Neuronal stem cell (in vitro differentiated cells): ENCODE measurements at regions not wholly inside any gene's neighbourhood (a gene's known extent, or its start where the extent isn't known, plus 50 kb on each side); places are given as distances from the start of the nearest gene placed in this dataset.

ENCODE experiments used
- DNase-seq: peaks from one replicate; pipeline ENCODE4 v3.0.0-alpha.2; 2013; ENCODE audit warnings: low spot score
- H2AFZ ChIP-seq: one replicate; pipeline ENCODE4 v1.6.1; 2013; ENCODE audit warnings: mild to moderate bottlenecking, low read length, inconsistent platforms
- H2AK5ac ChIP-seq: 2 replicates; pipeline ENCODE4 v1.6.1; 2013; ENCODE audit warnings: low read depth, mild to moderate bottlenecking, inconsistent platforms, low read length, moderate library complexity, mixed read lengths
- H2BK120ac ChIP-seq: 2 replicates; pipeline ENCODE4 v1.6.1; 2013; ENCODE audit warnings: low read depth, mild to moderate bottlenecking, inconsistent platforms, low read length, moderate library complexity, mixed read lengths
- H2BK12ac ChIP-seq: one replicate; pipeline ENCODE4 v1.6.1; 2013; ENCODE audit warnings: low read length, inconsistent platforms
- H2BK15ac ChIP-seq: 2 replicates; pipeline ENCODE4 v1.6.1; 2013; ENCODE audit warnings: mild to moderate bottlenecking, low read length, inconsistent platforms, mixed read lengths
- H2BK5ac ChIP-seq: one replicate; pipeline ENCODE4 v1.6.1; 2013; ENCODE audit warnings: inconsistent platforms, mild to moderate bottlenecking, low read length, moderate library complexity
- H3K14ac ChIP-seq: one replicate; pipeline ENCODE4 v1.6.1; 2013; ENCODE audit warnings: low read length, inconsistent platforms
- H3K18ac ChIP-seq: 2 replicates; pipeline ENCODE4 v1.6.1; 2013; ENCODE audit warnings: low read length, inconsistent platforms
- H3K23ac ChIP-seq: 2 replicates; pipeline ENCODE4 v1.6.1; 2013; ENCODE audit warnings: low read depth, mild to moderate bottlenecking, mixed read lengths, low read length, inconsistent platforms; ENCODE audit not compliant: poor library complexity
- H3K27ac ChIP-seq: replicated peaks from 3 replicates; pipeline ENCODE4 v1.5.1; 2013; ENCODE audit warnings: low read length, inconsistent platforms
- H3K27me3 ChIP-seq, 3 experiments: 2 replicates each; pipeline ENCODE4 v1.6.1; 2013; ENCODE audit warnings: low read length in 3 of 3, mild to moderate bottlenecking in 2 of 3, inconsistent platforms in 1 of 3, low read depth in 1 of 3, mixed read lengths in 1 of 3, moderate library complexity in 1 of 3; ENCODE audit not compliant: control insufficient read depth in 3 of 3, insufficient read depth in 3 of 3
- H3K36me3 ChIP-seq, 2 donors: replicated peaks in 1 of 2; 2 replicates each; pipeline ENCODE4 v1.6.1; 2013; ENCODE audit warnings: low read length in 2 of 2; ENCODE audit not compliant: control insufficient read depth in 2 of 2, insufficient read depth in 2 of 2
- H3K4ac ChIP-seq: 2 replicates; pipeline ENCODE4 v1.6.1; 2013; ENCODE audit warnings: inconsistent platforms, mild to moderate bottlenecking, low read length, moderate library complexity
- H3K4me1 ChIP-seq, 2 donors: 1 replicate in 1 of 2; 2 replicates in 1 of 2; pipeline ENCODE4 v1.6.1; 2013; ENCODE audit warnings: low read length in 2 of 2, low read depth in 1 of 2; ENCODE audit not compliant: control insufficient read depth in 2 of 2, insufficient read depth in 1 of 2
- H3K4me2 ChIP-seq: one replicate; pipeline ENCODE4 v1.6.1; 2013; ENCODE audit warnings: mild to moderate bottlenecking, low read length, inconsistent platforms; ENCODE audit not compliant: insufficient read depth, poor library complexity, severe bottlenecking
- H3K4me3 ChIP-seq, 2 donors: 2 replicates each; pipeline ENCODE4 v1.5.1; 2013; ENCODE audit warnings: low read length in 2 of 2, mild to moderate bottlenecking in 2 of 2, inconsistent platforms in 1 of 2, moderate library complexity in 1 of 2
- H3K79me1 ChIP-seq: one replicate; pipeline ENCODE4 v1.6.1; 2013; ENCODE audit warnings: low read depth, mild to moderate bottlenecking, inconsistent platforms, low read length, moderate library complexity
- H3K9ac ChIP-seq: one replicate; pipeline ENCODE4 v1.6.1; 2013; ENCODE audit warnings: mild to moderate bottlenecking, low read depth, low read length, inconsistent platforms; ENCODE audit not compliant: poor library complexity
- H3K9me3 ChIP-seq, 2 donors: replicated peaks in 1 of 2; 2 replicates each; pipeline versions ENCODE3 to v1.6.1; 2013; ENCODE audit warnings: low read length in 2 of 2, mild to moderate bottlenecking in 2 of 2, inconsistent platforms in 1 of 2, low read depth in 1 of 2, mixed read lengths in 1 of 2, moderate library complexity in 1 of 2; ENCODE audit not compliant: control insufficient read depth in 2 of 2, insufficient read depth in 1 of 2
- H4K8ac ChIP-seq: one replicate; pipeline ENCODE4 v1.6.1; 2013; ENCODE audit warnings: low read depth, mild to moderate bottlenecking, inconsistent platforms, low read length, moderate library complexity
- H4K91ac ChIP-seq: one replicate; pipeline ENCODE4 v1.6.1; 2013; ENCODE audit warnings: low read length, low read depth, mild to moderate bottlenecking, inconsistent platforms; ENCODE audit not compliant: poor library complexity
- WGBS, 2 donors: extraction: QIAGEN DNeasy Blood & Tissue Kit; methylation state at CpG; one replicate each; pipeline ENCODE4 v1.1.7; 2013; ENCODE audit warnings: missing lambda C conversion rate in 2 of 2, mixed read lengths in 1 of 2; ENCODE audit not compliant: insufficient read length in 2 of 2, insufficient replicate concordance in 1 of 2; ENCODE audit errors: extremely low coverage in 2 of 2; 5-methylcytosine and 5-hydroxymethylcytosine counted together

DNA sequence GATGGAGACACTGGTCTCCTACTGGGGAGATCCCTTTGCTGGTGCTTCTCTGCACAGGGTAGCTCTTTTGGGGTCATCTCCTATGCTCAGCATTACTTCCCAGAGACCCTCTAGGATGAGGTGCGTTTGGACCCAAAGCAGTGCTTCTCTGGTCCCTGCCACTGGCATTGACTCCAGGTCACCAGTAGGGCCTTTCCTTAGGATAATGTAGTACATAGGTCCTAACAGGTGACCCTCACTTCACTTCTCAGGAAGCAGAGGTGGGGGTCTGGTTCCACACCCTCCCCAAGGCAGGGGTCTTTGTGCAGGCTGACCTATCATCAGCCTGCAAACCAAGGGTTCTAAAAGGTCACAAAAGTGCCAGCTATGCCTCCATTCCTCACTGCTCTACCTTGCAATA, 145.8 kb upstream of the HS6ST1 start:
- WGBS, 2 donors, result no CpG with 5 or more reads among the region's 1 CpG
- Histone ChIP-seq H2BK15ac (no peak overlapping the region), H3K4me3 (no peak overlapping the region), H3K4me2 (no peak overlapping the region), H3K27me3 (no peaks in the 10 kb centered on the region), H2BK5ac (no peak overlapping the region), H3K18ac (no peak overlapping the region), H3K79me1 (no peaks in the 10 kb centered on the region), H2AK5ac (no peak overlapping the region), H3K23ac (no peak overlapping the region), H3K4ac (no peak overlapping the region), H4K8ac (no peak overlapping the region), H4K91ac (no peak overlapping the region), H3K14ac (no peak overlapping the region), H3K4me1 (no peaks in the 10 kb centered on the region), H3K9me3 (peaks cover 11 to 24% of the 10 kb centered on the region in 2 donors), H3K9ac (no peak overlapping the region), H2AFZ (no peak overlapping the region), H2BK120ac (no peak overlapping the region), H3K27ac (no peak overlapping the region), H3K36me3 (no peaks in the 10 kb centered on the region), H2BK12ac (no peak overlapping the region)
- no peak for DNase-seq

DNA sequence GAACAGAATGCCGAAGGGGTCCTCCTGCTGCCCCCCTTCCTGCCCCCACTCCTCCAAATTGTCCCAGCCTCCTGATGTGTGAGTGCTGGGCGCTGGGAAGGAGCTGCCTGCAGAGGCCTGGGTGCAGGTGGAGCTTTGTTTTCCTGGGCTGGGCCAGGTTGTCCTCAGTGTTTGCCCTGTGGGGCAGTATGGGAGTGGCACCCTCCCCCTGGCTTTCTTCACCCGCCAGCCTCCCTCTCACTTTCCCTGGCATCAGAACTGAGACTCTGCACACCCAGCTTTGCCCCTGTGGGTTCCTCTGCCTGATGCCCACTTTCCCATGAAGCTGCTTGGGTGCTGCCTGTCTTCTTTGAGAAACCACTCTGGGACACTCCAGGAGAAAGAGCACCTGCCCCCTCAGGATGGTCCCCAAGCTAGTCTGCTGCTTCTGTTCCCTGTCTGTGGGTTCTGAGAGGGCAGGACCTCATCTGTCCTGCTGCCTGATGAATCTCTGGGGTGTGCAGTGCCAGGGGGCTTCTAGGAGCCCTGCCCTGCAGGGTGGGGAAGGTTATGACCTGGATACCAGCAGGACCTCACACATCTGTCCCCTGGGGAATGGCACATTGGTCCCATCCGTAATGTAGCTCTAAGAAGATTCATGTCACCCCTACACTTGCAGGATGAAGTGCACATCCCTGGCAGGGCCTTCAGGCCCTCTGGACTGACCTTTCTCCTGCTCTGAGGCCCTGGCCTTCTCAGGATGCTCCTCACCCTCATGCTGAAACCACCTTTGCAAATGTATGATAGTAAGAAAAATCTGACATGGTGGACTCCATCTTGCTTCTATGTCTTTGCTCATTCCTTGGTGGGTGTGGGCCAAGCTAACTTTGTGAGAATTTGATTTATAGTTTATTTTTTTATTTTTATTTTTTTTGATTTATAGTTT, 146.8 kb upstream of the HS6ST1 start:
- no peak for DNase-seq
- peak overlapping the region; percentile 29 for H3K18ac ChIP-seq
- H3K14ac ChIP-seq, result no peak overlapping the region
- H3K9ac ChIP-seq, result no peak overlapping the region
- WGBS, 2 donors, result no CpG with 5 or more reads among the region's 4 CpGs
- no peak overlapping the region for H3K27ac ChIP-seq
- H2BK12ac ChIP-seq, result no peak overlapping the region
- H3K36me3 ChIP-seq, result no peaks in the 10 kb centered on the region
- H2AK5ac ChIP-seq, result no peak overlapping the region
- no peak overlapping the region for H3K4me3 ChIP-seq
- H2BK5ac ChIP-seq, result no peak overlapping the region
- no peak overlapping the region for H3K23ac ChIP-seq
- no peaks in the 10 kb centered on the region for H3K4me1 ChIP-seq
- peaks cover 21 to 34% of the 10 kb centered on the region in 2 donors for H3K9me3 ChIP-seq
- no peaks in the 10 kb centered on the region for H3K79me1 ChIP-seq
- H3K27me3 ChIP-seq, result no peaks in the 10 kb centered on the region
- no peak overlapping the region for H2BK120ac ChIP-seq
- peak overlapping the region; percentile 45 for H4K8ac ChIP-seq
- H2BK15ac ChIP-seq, result no peak overlapping the region
- H2AFZ ChIP-seq, result no peak overlapping the region
- H3K4ac ChIP-seq, result no peak overlapping the region
- no peak overlapping the region for H3K4me2 ChIP-seq
- H4K91ac ChIP-seq, result no peak overlapping the region

DNA sequence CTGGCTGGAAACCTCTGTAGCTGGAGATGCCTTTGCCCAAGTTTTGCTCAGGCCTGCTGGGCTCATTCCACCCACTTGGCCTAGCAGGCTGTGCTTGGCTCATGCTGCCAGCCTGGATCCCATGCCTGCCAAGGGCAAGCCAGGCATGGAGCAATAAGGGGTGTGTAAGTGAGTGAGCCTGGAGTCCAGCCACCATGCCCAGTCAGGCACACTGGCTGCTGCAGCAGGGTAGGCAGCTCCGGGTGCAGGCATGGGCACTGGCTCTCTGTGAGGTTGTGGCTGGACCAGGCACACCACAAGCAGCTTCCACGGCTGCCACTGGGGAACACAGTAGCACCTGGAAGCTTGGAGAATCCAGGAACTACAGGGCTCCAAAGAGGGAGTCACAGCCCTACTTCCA, 147.7 kb upstream of the HS6ST1 start:
- Histone ChIP-seq H2AK5ac (peak overlapping the region; percentile 10), H2BK15ac (no peak overlapping the region), H3K9ac (no peak overlapping the region), H3K36me3 (no peaks in the 10 kb centered on the region), H3K14ac (no peak overlapping the region), H4K8ac (no peak overlapping the region), H2BK12ac (no peak overlapping the region), H3K27ac (no peak overlapping the region), H3K4me3 (peak overlapping the region in 1 of 2 donors; percentile 55), H3K4me1 (no peaks in the 10 kb centered on the region), H2BK5ac (no peak overlapping the region), H3K4ac (no peak overlapping the region), H3K18ac (no peak overlapping the region), H3K23ac (no peak overlapping the region), H3K9me3 (peaks cover 22 to 36% of the 10 kb centered on the region in 2 donors), H3K27me3 (no peaks in the 10 kb centered on the region), H3K4me2 (no peak overlapping the region), H2BK120ac (no peak overlapping the region), H2AFZ (no peak overlapping the region), H4K91ac (no peak overlapping the region), H3K79me1 (no peaks in the 10 kb centered on the region)
- DNase-seq, result no peak
- WGBS, 2 donors, result no CpG with 5 or more reads among the region's 2 CpGs

DNA sequence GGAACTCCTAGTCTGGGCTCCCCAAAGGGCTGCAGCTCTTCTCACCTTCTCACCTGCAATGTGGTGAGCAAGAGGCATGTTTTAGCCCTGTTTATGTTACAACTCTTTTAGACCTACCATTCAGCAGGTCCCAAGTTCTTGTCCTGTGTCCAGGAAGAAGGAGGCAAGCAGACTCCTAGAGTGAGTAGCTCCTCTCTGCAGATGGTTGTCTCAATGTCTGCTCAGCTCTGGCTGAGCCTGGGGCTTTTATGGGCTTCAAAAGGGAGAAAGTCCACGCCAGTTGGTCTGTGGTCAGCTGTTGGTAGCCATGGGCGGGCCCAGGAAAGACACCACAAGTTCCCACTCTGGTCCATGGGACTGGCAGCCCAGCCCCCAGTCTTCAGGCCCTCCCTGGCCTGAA, 148.1 kb upstream of the HS6ST1 start:
- H2BK5ac ChIP-seq, result no peak overlapping the region
- H3K27me3 ChIP-seq, result no peaks in the 10 kb centered on the region
- no peaks in the 10 kb centered on the region for H3K79me1 ChIP-seq
- H3K9ac ChIP-seq, result no peak overlapping the region
- no peak overlapping the region for H3K14ac ChIP-seq
- WGBS, 2 donors, result no CpG with 5 or more reads among the region's 2 CpGs
- no peak overlapping the region for H3K4me2 ChIP-seq
- DNase-seq, result no peak
- peak overlapping the region; percentile 54 for H3K18ac ChIP-seq
- no peak overlapping the region for H2BK15ac ChIP-seq
- H2BK12ac ChIP-seq, result no peak overlapping the region
- H2AK5ac ChIP-seq, result peak overlapping the region; percentile 10
- H2BK120ac ChIP-seq, result no peak overlapping the region
- H2AFZ ChIP-seq, result no peak overlapping the region
- no peaks in the 10 kb centered on the region for H3K4me1 ChIP-seq
- no peak overlapping the region for H4K91ac ChIP-seq
- no peaks in the 10 kb centered on the region for H3K36me3 ChIP-seq
- H4K8ac ChIP-seq, result no peak overlapping the region
- peaks cover 22 to 32% of the 10 kb centered on the region in 2 donors for H3K9me3 ChIP-seq
- no peak overlapping the region for H3K27ac ChIP-seq
- no peak overlapping the region for H3K23ac ChIP-seq
- no peak overlapping the region for H3K4ac ChIP-seq
- H3K4me3 ChIP-seq, result no peak overlapping the region
